GM10248 (cell line): ENCODE measurements at regions not wholly inside any gene's neighbourhood (a gene's known extent, or its start where the extent isn't known, plus 50 kb on each side); places are given as distances from the start of the nearest gene placed in this dataset.

Experiments used
- CTCF ChIA-PET: fragments of 300-600 bp; sonication (Branson Sonifier 250); formaldehyde crosslinking; extraction: SDS; loops from one replicate; lab custom pipeline; 2021; ENCODE audit warnings: antibody characterized with exemption; lab: Yijun Ruan, JAX
- POLR2A ChIA-PET: fragments of 350-650 bp; sonication (Branson Sonifier 250); formaldehyde crosslinking; extraction: SDS; loops from one replicate; lab custom pipeline; 2020; ENCODE audit warnings: antibody characterized with exemption; lab: Yijun Ruan, JAX
- DNase-seq: peaks from one replicate; pipeline ENCODE4 v3.0.0; 2012; ENCODE audit errors: extremely low spot score
- TF ChIP-seq, protein P1 (sequence below): IDR thresholded peaks from 2 replicates; pipeline ENCODE4 v1.5.1; 2012; ENCODE audit warnings: mild to moderate bottlenecking, low read depth; ENCODE audit errors: extremely low read depth, missing control alignments, control extremely low read depth

DNA sequence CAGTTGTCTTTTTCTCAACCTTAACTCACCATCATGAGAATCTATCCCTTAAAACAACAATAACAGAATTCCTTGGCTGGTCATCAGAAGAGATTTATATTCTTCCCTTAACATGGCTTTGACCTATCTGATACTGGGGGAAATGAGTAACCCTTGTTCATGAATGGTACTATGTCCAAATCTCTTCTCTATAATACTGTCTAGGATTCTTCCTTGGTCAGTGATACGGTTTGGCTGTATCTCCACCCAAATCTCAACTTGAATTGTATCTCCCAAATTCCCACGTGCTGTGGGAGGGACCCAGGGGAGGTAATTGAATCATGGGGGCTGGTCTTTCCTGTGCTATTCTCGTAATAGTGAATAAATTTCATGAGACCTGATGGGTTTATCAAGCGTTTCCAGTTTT lies 282.0 kb upstream of the SIX2 start:
- DNase-seq = no peak
- ChIA-PET CTCF (no interaction called here), POLR2A (no interaction called here)
- TF ChIP-seq, protein P1, sequence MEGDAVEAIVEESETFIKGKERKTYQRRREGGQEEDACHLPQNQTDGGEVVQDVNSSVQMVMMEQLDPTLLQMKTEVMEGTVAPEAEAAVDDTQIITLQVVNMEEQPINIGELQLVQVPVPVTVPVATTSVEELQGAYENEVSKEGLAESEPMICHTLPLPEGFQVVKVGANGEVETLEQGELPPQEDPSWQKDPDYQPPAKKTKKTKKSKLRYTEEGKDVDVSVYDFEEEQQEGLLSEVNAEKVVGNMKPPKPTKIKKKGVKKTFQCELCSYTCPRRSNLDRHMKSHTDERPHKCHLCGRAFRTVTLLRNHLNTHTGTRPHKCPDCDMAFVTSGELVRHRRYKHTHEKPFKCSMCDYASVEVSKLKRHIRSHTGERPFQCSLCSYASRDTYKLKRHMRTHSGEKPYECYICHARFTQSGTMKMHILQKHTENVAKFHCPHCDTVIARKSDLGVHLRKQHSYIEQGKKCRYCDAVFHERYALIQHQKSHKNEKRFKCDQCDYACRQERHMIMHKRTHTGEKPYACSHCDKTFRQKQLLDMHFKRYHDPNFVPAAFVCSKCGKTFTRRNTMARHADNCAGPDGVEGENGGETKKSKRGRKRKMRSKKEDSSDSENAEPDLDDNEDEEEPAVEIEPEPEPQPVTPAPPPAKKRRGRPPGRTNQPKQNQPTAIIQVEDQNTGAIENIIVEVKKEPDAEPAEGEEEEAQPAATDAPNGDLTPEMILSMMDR = no peak

DNA sequence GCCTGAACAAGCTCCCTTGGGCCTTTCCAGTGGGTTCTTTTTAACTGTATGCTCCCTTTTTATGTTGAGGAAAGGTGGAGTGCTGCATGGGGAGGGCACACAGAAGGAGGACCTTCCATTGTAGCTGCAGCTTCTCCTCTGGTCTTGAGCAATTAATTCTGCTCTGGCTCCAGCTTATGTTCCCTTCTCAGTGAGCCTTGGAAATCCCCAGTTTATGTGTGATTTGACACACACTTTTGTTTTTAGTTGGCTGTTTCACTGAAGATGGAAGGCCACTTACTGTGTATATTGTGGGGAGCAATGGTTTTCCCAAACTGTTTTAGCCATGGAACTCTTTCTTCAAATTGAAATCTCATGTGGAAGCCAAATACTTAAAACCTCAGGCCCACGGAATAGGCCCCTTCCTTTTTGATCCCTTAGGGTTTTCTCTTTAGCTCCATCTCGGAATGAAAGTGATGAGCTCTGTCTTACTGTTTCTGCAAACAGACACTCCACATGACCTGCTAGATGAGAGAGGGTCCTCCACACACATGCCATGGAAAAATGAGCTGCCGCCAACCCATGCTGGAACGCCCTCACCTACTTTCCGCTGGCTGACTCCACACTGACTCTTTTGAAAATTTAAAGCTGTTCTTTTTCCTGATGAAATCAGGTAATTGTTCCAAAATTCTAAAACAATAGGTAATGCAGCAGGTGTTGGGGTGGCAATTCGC lies 280.9 kb upstream of the SIX2 start:
- TF ChIP-seq, protein P1 = no peak
- ChIA-PET POLR2A (interaction anchor here (0.6 kb wide), 1 partner anchor 1348 kb away, joined by 5 read pairs; no protein-coding TSS in a partner anchor), CTCF (interaction anchor here (1.1 to 1.4 kb wide), 4 partner anchors 13 to 41 kb away, joined by 3 to 6 read pairs (median 4); no protein-coding TSS in a partner anchor)
- DNase-seq = no peak

DNA sequence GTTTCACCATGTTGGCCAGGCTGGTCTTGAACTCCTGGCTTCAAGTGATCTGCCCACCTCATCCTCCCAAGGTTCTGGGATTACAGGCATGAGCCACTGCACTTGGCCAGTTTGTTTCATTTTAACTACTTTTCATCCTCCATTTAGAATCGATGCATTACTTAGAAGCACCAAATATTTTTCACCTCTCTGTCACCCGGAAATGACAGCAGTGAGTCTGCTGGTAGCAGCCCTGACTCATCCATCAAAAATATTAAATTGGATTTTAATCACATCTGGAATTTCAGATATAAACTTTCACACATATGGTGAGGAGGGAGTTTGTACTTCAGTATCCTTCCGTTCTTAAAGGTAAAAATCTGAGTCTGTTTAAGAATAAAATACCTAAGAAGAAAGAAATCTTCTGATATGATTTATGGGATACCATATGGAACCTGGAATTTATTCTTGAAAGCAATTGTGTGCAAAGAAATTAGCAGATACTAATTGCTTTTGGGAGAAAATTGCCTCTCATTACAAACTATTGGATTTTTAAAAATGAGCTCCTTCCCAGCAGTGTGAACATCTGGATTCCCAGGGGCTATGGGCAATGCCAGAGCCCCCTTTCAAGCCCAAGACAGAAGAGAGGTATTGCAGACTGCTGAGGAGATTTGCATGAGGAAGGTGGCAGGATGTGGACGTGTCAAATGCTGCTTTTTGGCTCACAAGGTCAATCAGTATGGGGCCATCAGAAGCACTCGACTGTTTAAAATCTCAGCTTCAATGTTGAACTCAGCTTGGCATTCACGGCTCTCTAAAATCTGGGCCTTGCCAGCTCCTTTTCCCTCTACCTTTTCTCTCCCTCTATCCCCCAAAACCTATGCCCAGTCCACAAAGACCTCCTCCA lies 279.5 kb upstream of the SIX2 start:
- ChIA-PET CTCF (interaction anchor here (1.0 to 1.4 kb wide), 4 partner anchors 12 to 40 kb away, joined by 3 to 4 read pairs (median 3); no protein-coding TSS in a partner anchor), POLR2A (no interaction called here)
- TF ChIP-seq, protein P1 = no peak
- DNase-seq = no peak

DNA sequence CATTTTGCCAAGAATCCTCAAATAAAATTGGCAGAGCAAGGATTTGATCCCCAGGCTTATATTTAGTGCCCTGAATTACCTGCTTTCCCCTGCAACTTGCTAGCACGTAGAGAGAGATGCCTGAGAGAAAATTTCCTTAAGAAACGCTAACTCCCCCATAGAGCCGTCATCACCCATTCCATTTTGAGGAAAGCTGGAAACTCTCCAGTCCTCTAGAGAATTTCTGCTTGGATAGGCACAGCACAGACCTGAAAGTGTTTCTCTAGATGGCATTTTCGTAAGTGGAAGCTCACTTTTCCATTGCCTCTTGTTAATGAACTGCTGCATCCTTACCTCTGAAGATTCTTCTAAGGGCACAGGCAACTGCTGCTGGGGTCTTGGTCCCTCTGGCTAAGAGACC lies 277.8 kb upstream of the SIX2 start:
- DNase-seq = no peak
- TF ChIP-seq, protein P1 = no peak
- ChIA-PET CTCF (interaction anchor here (0.9 to 1.2 kb wide), 2 partner anchors 14 to 15 kb away, joined by 3 to 5 read pairs; no protein-coding TSS in a partner anchor), POLR2A (no interaction called here)

DNA sequence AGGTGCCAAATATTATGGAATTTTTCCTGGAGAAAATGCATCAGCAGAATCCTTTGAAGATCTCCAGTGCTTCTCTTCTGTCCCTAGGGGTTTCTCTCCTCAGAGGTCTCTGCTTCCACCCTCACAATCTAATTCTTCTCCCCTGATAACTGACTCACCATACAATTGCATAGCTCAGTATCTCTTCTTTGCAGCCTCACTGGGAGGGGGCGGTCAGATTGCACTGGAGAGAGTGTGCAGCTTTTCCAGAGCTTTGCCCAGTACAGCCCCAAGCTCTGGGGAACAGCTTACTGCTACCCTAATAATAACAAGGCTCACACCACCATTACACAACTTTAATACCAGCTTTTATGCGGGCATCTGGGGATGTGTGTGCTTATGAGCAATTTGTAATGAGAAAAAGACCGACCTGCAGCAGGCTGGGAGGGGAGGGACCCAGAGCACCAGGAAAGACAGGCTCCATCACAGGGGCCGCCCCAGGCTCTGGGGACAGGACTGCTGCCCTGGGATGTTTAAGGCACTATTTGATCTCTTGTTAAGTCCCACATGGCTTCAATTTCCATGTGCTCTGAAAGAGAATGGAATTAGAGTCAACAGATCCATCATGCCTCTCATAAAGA lies 276.6 kb upstream of the SIX2 start:
- ChIA-PET POLR2A (no interaction called here), CTCF (interaction anchor here (1.1 kb wide), 1 partner anchor 12 kb away, joined by 4 read pairs; no protein-coding TSS in a partner anchor)
- no peak for DNase-seq
- TF ChIP-seq, protein P1 = no peak

DNA sequence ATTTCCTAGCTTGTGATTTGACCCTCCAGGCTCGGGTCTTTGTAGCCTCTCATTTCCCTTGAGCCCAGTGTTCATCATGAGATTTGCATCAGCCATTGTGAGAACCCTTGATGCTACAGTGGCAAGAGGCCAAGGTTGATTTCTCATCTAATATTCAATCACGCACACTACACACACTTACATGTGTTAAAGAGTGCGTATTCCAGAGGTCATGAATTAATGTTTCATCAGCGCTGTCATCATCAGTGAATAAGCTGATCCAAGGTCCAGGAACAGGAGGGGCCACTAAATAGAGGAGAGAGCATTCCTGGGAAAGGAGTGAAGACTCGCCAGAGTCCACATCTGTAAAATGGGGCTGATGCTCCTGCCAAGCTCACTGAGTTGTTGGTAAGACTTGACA lies 276.1 kb upstream of the SIX2 start:
- DNase-seq = no peak
- POLR2A ChIA-PET = no interaction called here
- CTCF ChIA-PET = no interaction called here
- TF ChIP-seq, protein P1 = no peak
